ENCODE measurements at regions not wholly inside any gene's neighbourhood (a gene's known extent, or its start where the extent isn't known, plus 50 kb on each side); places are given as distances from the start of the nearest gene placed in this dataset.

DNA sequence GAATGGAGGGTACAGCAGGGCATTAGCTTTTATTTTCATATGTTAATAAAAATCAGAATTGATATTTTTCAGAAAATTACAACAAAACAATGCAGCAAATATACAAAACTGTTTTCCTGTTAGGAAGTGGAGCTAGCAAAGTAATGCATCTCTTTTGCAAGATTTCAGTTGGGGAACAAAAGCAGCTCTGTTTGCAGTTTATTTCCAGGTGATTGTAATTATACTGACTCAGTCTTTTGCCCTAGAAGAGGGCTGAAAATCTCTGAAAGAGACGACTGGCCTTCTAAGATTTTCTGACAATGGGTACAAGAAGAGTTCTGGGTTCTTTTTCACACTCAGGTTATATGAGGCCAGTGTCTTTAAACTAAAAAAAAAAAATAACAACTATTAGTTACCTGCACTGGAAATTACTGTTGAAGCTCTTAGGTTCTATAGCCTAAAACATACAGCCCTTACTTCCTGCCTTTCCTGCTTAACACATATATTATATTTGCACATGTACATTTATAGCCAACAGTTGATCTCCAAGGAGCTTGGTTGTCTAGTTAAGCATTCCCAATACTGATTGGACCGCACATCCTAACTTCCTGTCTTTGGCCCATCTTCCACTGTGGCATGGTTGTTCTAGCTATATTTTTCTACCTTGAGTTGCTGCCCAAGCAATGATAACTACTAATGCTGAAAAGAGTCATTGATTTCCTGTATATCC is 199.1 kb upstream of the KRR1 start:
- H3K4me3 ChIP-seq (ENCODE audit: low read depth in 2 of 2, low read length in 1 of 2): no peak overlapping the region
- H3K9me3 ChIP-seq: no peaks in the 10 kb centered on the region
- 0 out of 2 replicates have a peak overlapping the region, but pooled peaks have one; percentile 27 for H2AFZ ChIP-seq (ENCODE audit: low read depth)
- peaks cover 21% of the 10 kb centered on the region for H3F3A ChIP-seq (replicated peaks; ENCODE audit: insufficient read depth)
- peaks cover 17 to 45% of the 10 kb centered on the region in 2 experiments for H3K4me1 ChIP-seq (ENCODE audit: control insufficient read depth in 1 of 2, insufficient read depth in 2 of 2, low read depth in 1 of 2, low read length in 1 of 2)
- H3K36me3 ChIP-seq (replicated peaks in 1 of 2; ENCODE audit: control insufficient read depth in 1 of 2, insufficient read depth in 2 of 2, low read length in 1 of 2): no peaks in the 10 kb centered on the region
- peak overlapping the region in 1 of 2 experiments; percentile 19; a peak in 2 of 4 replicates for H3K27ac ChIP-seq (ENCODE audit: low read depth in 2 of 2, low read length in 1 of 2)
- POLR2A ChIA-PET: no interaction called here
- 29% methylated on average over 2 of the region's 2 CpGs for WGBS (ENCODE audit: low lambda C conversion rate)
- no peak overlapping the region for H3K4me2 ChIP-seq
- TF ChIP-seq MEF2A (IDR thresholded peaks at IDR 0.05; ENCODE audit: borderline replicate concordance, low read depth): 0 out of 2 replicates have a peak, but pooled peaks have one; percentile 5
- no peak for TF ChIP-seq RXRA (IDR thresholded peaks at IDR 0.05; ENCODE audit: borderline replicate concordance, low read depth)
- no peak for TF ChIP-seq RAD21 (IDR thresholded peaks at IDR 0.05; ENCODE audit: low read length)
- no peak for TF ChIP-seq CHD2 (IDR thresholded peaks at IDR 0.05; ENCODE audit: low read length, partially characterized antibody)
- TF ChIP-seq EP300 (IDR thresholded peaks at IDR 0.05; ENCODE audit: borderline replicate concordance in 1 of 2, low read depth in 1 of 2, low read length in 1 of 2): peak in 1 of 2 experiments; percentile 30; a peak in 1 of 4 replicates
- TF ChIP-seq TCF12 (IDR thresholded peaks at IDR 0.05): peak; percentile 71
- H3K9me2 ChIP-seq: no peaks in the 10 kb centered on the region
- no peaks in the 10 kb centered on the region for H3K27me3 ChIP-seq (ENCODE audit: insufficient read depth)
- H4K20me1 ChIP-seq (ENCODE audit: insufficient read depth): no peaks in the 10 kb centered on the region
- H3K79me2 ChIP-seq (ENCODE audit: insufficient read depth): no peaks in the 10 kb centered on the region
- no peak for DNase-seq
- H3K9ac ChIP-seq: no peak overlapping the region
- CTCF ChIA-PET: interaction anchor here (1.1 to 1.8 kb wide), 4 partner anchors 9 to 127 kb away, joined by 3 to 4 read pairs (median 3); no protein-coding TSS in a partner anchor

GRCh38 chr12:75709503-75709902 is 198.1 kb upstream of the KRR1 start:
- Histone ChIP-seq H3K9ac (no peak overlapping the region), H3K36me3 (replicated peaks in 1 of 2; ENCODE audit: control insufficient read depth in 1 of 2, insufficient read depth in 2 of 2, low read length in 1 of 2) (no peaks in the 10 kb centered on the region), H3K4me1 (ENCODE audit: control insufficient read depth in 1 of 2, insufficient read depth in 2 of 2, low read depth in 1 of 2, low read length in 1 of 2) (peaks cover 19 to 47% of the 10 kb centered on the region in 2 experiments), H4K20me1 (ENCODE audit: insufficient read depth) (no peaks in the 10 kb centered on the region), H3K9me3 (no peaks in the 10 kb centered on the region), H3K79me2 (ENCODE audit: insufficient read depth) (no peaks in the 10 kb centered on the region), H2AFZ (ENCODE audit: low read depth) (no peak overlapping the region), H3K4me3 (ENCODE audit: low read depth in 2 of 2, low read length in 1 of 2) (no peak overlapping the region), H3F3A (replicated peaks; ENCODE audit: insufficient read depth) (peaks cover 23% of the 10 kb centered on the region), H3K27me3 (ENCODE audit: insufficient read depth) (no peaks in the 10 kb centered on the region), H3K9me2 (no peaks in the 10 kb centered on the region), H3K27ac (ENCODE audit: low read depth in 2 of 2, low read length in 1 of 2) (peak overlapping the region in 1 of 2 experiments; percentile 19; a peak in 1 of 4 replicates), H3K4me2 (no peak overlapping the region)
- ChIA-PET POLR2A (no interaction called here), CTCF (interaction anchor here (0.7 to 1.8 kb wide), 3 partner anchors 8 to 151 kb away, joined by 3 to 4 read pairs (median 3); no protein-coding TSS in a partner anchor)
- WGBS (ENCODE audit: low lambda C conversion rate): 79% methylated on average over 2 of the region's 2 CpGs
- no peak for DNase-seq
- TF ChIP-seq RXRA (IDR thresholded peaks at IDR 0.05; ENCODE audit: borderline replicate concordance, low read depth) (no peak), TEAD4 (IDR thresholded peaks at IDR 0.05; ENCODE audit: borderline replicate concordance, insufficient read depth) (no peak), ELF1 (IDR thresholded peaks at IDR 0.05) (no peak), FOSL2 (IDR thresholded peaks at IDR 0.05; ENCODE audit: borderline replicate concordance, low read depth) (no peak), TCF12 (IDR thresholded peaks at IDR 0.05) (no peak), FOXJ3 (CRISPR knock-in tag; IDR thresholded peaks at IDR 0.05) (no peak), RFX5 (IDR thresholded peaks at IDR 0.05; ENCODE audit: low read length) (no peak), SMC3 (IDR thresholded peaks at IDR 0.05; ENCODE audit: low read depth, low read length) (no peak), JUND (IDR thresholded peaks at IDR 0.05) (no peak), EZH2phosphoT487 (IDR thresholded peaks at IDR 0.05; ENCODE audit: borderline replicate concordance, low read depth) (no peak), IRF3 (IDR thresholded peaks at IDR 0.05; ENCODE audit: low read depth, low read length) (no peak), ZBTB33 (IDR thresholded peaks at IDR 0.05; ENCODE audit: borderline replicate concordance, low read depth) (no peak), GABPA (IDR thresholded peaks at IDR 0.05; ENCODE audit: low read depth) (no peak), TAF1 (IDR thresholded peaks at IDR 0.05; ENCODE audit: borderline replicate concordance, low read depth, low read length) (no peak), YY1 (IDR thresholded peaks at IDR 0.05; ENCODE audit: low read depth) (no peak)
- TF ChIP-seq, protein P1, sequence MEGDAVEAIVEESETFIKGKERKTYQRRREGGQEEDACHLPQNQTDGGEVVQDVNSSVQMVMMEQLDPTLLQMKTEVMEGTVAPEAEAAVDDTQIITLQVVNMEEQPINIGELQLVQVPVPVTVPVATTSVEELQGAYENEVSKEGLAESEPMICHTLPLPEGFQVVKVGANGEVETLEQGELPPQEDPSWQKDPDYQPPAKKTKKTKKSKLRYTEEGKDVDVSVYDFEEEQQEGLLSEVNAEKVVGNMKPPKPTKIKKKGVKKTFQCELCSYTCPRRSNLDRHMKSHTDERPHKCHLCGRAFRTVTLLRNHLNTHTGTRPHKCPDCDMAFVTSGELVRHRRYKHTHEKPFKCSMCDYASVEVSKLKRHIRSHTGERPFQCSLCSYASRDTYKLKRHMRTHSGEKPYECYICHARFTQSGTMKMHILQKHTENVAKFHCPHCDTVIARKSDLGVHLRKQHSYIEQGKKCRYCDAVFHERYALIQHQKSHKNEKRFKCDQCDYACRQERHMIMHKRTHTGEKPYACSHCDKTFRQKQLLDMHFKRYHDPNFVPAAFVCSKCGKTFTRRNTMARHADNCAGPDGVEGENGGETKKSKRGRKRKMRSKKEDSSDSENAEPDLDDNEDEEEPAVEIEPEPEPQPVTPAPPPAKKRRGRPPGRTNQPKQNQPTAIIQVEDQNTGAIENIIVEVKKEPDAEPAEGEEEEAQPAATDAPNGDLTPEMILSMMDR (IDR thresholded peaks at IDR 0.05): no peak
- TF ChIP-seq, protein P2, sequence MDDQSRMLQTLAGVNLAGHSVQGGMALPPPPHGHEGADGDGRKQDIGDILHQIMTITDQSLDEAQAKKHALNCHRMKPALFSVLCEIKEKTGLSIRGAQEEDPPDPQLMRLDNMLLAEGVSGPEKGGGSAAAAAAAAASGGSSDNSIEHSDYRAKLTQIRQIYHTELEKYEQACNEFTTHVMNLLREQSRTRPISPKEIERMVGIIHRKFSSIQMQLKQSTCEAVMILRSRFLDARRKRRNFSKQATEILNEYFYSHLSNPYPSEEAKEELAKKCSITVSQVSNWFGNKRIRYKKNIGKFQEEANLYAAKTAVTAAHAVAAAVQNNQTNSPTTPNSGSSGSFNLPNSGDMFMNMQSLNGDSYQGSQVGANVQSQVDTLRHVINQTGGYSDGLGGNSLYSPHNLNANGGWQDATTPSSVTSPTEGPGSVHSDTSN (IDR thresholded peaks at IDR 0.05): no peak
